ENCODE measurements at regions not wholly inside any gene's neighbourhood (a gene's known extent, or its start where the extent isn't known, plus 50 kb on each side); places are given as distances from the start of the nearest gene placed in this dataset.

DNA sequence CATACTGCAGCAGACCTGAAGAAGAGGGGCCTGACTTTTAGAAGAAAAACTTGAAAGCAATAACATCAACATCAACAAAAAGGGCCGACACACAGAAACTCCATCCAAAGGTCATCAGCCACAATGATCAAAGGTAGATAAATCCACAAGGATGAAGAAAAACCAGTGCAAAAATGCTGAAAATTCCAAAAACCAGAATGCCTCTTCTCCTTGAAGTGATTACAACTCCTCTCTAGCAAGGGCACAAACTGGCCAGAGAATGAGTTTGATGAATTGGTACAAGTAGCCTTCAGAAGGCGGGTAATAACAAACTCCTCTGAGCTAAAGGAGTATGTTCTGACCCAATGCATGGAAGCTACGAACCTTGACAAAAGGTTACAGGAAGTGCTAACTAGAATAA lies 186.2 kb upstream of the RAI14 start:
- TF ChIP-seq, protein P1, sequence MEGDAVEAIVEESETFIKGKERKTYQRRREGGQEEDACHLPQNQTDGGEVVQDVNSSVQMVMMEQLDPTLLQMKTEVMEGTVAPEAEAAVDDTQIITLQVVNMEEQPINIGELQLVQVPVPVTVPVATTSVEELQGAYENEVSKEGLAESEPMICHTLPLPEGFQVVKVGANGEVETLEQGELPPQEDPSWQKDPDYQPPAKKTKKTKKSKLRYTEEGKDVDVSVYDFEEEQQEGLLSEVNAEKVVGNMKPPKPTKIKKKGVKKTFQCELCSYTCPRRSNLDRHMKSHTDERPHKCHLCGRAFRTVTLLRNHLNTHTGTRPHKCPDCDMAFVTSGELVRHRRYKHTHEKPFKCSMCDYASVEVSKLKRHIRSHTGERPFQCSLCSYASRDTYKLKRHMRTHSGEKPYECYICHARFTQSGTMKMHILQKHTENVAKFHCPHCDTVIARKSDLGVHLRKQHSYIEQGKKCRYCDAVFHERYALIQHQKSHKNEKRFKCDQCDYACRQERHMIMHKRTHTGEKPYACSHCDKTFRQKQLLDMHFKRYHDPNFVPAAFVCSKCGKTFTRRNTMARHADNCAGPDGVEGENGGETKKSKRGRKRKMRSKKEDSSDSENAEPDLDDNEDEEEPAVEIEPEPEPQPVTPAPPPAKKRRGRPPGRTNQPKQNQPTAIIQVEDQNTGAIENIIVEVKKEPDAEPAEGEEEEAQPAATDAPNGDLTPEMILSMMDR (IDR thresholded peaks at IDR 0.05; ENCODE audit: low read length) = no peak
- TF ChIP-seq EZH2 (IDR thresholded peaks at IDR 0.05; ENCODE audit: borderline replicate concordance, low read length) = no peak

All from OCI-LY1 (cell line).